ENCODE measurements at regions not wholly inside any gene's neighbourhood (a gene's known extent, or its start where the extent isn't known, plus 50 kb on each side); places are given as distances from the start of the nearest gene placed in this dataset.
"Not testable (repeated sequence)": the region's sequence is repeated elsewhere in the genome, so short reads cannot be mapped to it uniquely, and the experiment has no call there.

- Mint-ChIP-seq H3K4me3 (no peak overlapping the region), H3K27me3 (peaks cover 0 to 6% of the 10 kb centered on the region in 2 donors), H3K36me3 (no peaks in the 10 kb centered on the region), H3K4me1 (no peaks in the 10 kb centered on the region), H3K9me3 (no peaks in the 10 kb centered on the region), H3K27ac (no peak overlapping the region)
- DNase-seq (no peak), ATAC-seq (replicated peaks in 1 of 4) (no peak)
- no peak overlapping the region for H3K4me3 ChIP-seq (ENCODE audit: control insufficient read depth in 1 of 2, extremely low read depth in 1 of 2, low read length in 1 of 2)
- no peaks in the 10 kb centered on the region for H3K4me1 ChIP-seq (ENCODE audit: control insufficient read depth in 1 of 2, extremely low read depth in 1 of 2, insufficient read depth in 2 of 2, low read length in 2 of 2)
- H3K9me3 ChIP-seq: no peaks in the 10 kb centered on the region
- CTCF ChIA-PET: interaction anchor here in 1 of 2 donors (0.6 kb wide), 1 partner anchor 87 kb away, joined by 3 read pairs; no protein-coding TSS in a partner anchor
- WGBS (ENCODE audit: insufficient coverage): 47% methylated on average over 5 of the region's 7 CpGs
- H3K36me3 ChIP-seq (ENCODE audit: control insufficient read depth in 2 of 2, extremely low read depth in 1 of 2, insufficient read depth in 1 of 2, low read length in 1 of 2): no peaks in the 10 kb centered on the region
- H3K27me3 ChIP-seq (replicated peaks in 1 of 2; ENCODE audit: control insufficient read depth in 2 of 2, extremely low read depth in 1 of 2, insufficient read depth in 2 of 2, low read length in 1 of 2): peaks cover 0 to 3% of the 10 kb centered on the region in 2 experiments
- no peak overlapping the region for H3K27ac ChIP-seq (ENCODE audit: low read length)
- POLR2A ChIA-PET: no interaction called here
These were observed 131.0 kb upstream of the LDB2 start for GRCh38 chr4:17029432-17029831.

- no peak overlapping the region for H3K4me3 ChIP-seq (ENCODE audit: control insufficient read depth in 1 of 2, extremely low read depth in 1 of 2, low read length in 1 of 2)
- H3K36me3 ChIP-seq (ENCODE audit: control insufficient read depth in 2 of 2, extremely low read depth in 1 of 2, insufficient read depth in 1 of 2, low read length in 1 of 2): no peaks in the 10 kb centered on the region
- no peaks in the 10 kb centered on the region for H3K9me3 ChIP-seq
- Mint-ChIP-seq H3K4me1 (no peaks in the 10 kb centered on the region), H3K36me3 (no peaks in the 10 kb centered on the region), H3K27me3 (peaks cover 0 to 9% of the 10 kb centered on the region in 2 donors), H3K4me3 (no peak overlapping the region), H3K27ac (no peak overlapping the region), H3K9me3 (no peaks in the 10 kb centered on the region)
- ChIA-PET CTCF (no interaction called here), POLR2A (no interaction called here)
- H3K4me1 ChIP-seq (ENCODE audit: control insufficient read depth in 1 of 2, extremely low read depth in 1 of 2, insufficient read depth in 2 of 2, low read length in 2 of 2): no peaks in the 10 kb centered on the region
- no peak for ATAC-seq (replicated peaks in 1 of 4)
- H3K27ac ChIP-seq (ENCODE audit: low read length): no peak overlapping the region
- no peak for DNase-seq
- WGBS (ENCODE audit: insufficient coverage): 94% methylated on average over 6 of the region's 6 CpGs
- H3K27me3 ChIP-seq (replicated peaks in 1 of 2; ENCODE audit: control insufficient read depth in 2 of 2, extremely low read depth in 1 of 2, insufficient read depth in 2 of 2, low read length in 1 of 2): peaks cover 0 to 5% of the 10 kb centered on the region in 2 experiments
These were observed 129.1 kb upstream of the LDB2 start for GRCh38 chr4:17027495-17027894.

- Histone ChIP-seq H3K36me3 (ENCODE audit: control insufficient read depth in 2 of 2, extremely low read depth in 1 of 2, insufficient read depth in 1 of 2, low read length in 1 of 2) (no peaks in the 10 kb centered on the region), H3K4me3 (ENCODE audit: control insufficient read depth in 1 of 2, extremely low read depth in 1 of 2, low read length in 1 of 2) (no peak overlapping the region), H3K9me3 (no peaks in the 10 kb centered on the region), H3K4me1 (ENCODE audit: control insufficient read depth in 1 of 2, extremely low read depth in 1 of 2, insufficient read depth in 2 of 2, low read length in 2 of 2) (no peaks in the 10 kb centered on the region), H3K27ac (ENCODE audit: low read length) (no peak overlapping the region), H3K27me3 (replicated peaks in 1 of 2; ENCODE audit: control insufficient read depth in 2 of 2, extremely low read depth in 1 of 2, insufficient read depth in 2 of 2, low read length in 1 of 2) (peaks cover 0 to 5% of the 10 kb centered on the region in 2 experiments)
- ChIA-PET CTCF (no interaction called here), POLR2A (no interaction called here)
- Mint-ChIP-seq H3K36me3 (no peaks in the 10 kb centered on the region), H3K9me3 (no peaks in the 10 kb centered on the region), H3K4me1 (no peaks in the 10 kb centered on the region), H3K27me3 (peaks cover 2 to 25% of the 10 kb centered on the region in 2 donors), H3K4me3 (no peak overlapping the region), H3K27ac (no peak overlapping the region)
- DNase-seq (no peak), ATAC-seq (replicated peaks in 1 of 4) (no peak)
- WGBS (ENCODE audit: insufficient coverage): 67% methylated on average over 1 of the region's 1 CpG
These were observed 126.0 kb upstream of the LDB2 start for GRCh38 chr4:17024425-17024824.

- no peak overlapping the region for H3K4me3 ChIP-seq (ENCODE audit: control insufficient read depth in 1 of 2, extremely low read depth in 1 of 2, low read length in 1 of 2)
- POLR2A ChIA-PET: no interaction called here
- CTCF ChIA-PET: no interaction called here
- H3K27me3 Mint-ChIP-seq: peaks cover 2 to 22% of the 10 kb centered on the region in 2 donors
- H3K27ac Mint-ChIP-seq: no peak overlapping the region
- ATAC-seq (replicated peaks in 1 of 4): no peak
- no peaks in the 10 kb centered on the region for H3K4me1 Mint-ChIP-seq
- no peaks in the 10 kb centered on the region for H3K4me1 ChIP-seq (ENCODE audit: control insufficient read depth in 1 of 2, extremely low read depth in 1 of 2, insufficient read depth in 2 of 2, low read length in 2 of 2)
- DNase-seq: no peak
- H3K9me3 Mint-ChIP-seq: no peaks in the 10 kb centered on the region
- H3K4me3 Mint-ChIP-seq: no peak overlapping the region
- H3K36me3 Mint-ChIP-seq: no peaks in the 10 kb centered on the region
- no peaks in the 10 kb centered on the region for H3K36me3 ChIP-seq (ENCODE audit: control insufficient read depth in 2 of 2, extremely low read depth in 1 of 2, insufficient read depth in 1 of 2, low read length in 1 of 2)
- no peak overlapping the region for H3K27ac ChIP-seq (ENCODE audit: low read length)
- 68% methylated on average over 4 of the region's 4 CpGs for WGBS (ENCODE audit: insufficient coverage)
- H3K27me3 ChIP-seq (replicated peaks in 1 of 2; ENCODE audit: control insufficient read depth in 2 of 2, extremely low read depth in 1 of 2, insufficient read depth in 2 of 2, low read length in 1 of 2): peaks cover 0 to 2% of the 10 kb centered on the region in 2 experiments
- H3K9me3 ChIP-seq: no peaks in the 10 kb centered on the region
These were observed 122.5 kb upstream of the LDB2 start for GRCh38 chr4:17020901-17021300.

GRCh38 chr4:17020451-17020850, 122.0 kb upstream of the LDB2 start:
- ATAC-seq (replicated peaks in 1 of 4) (no peak), DNase-seq (no peak)
- no CpG with 5 or more reads among the region's 1 CpG for WGBS (ENCODE audit: insufficient coverage)
- ChIA-PET POLR2A (no interaction called here), CTCF (no interaction called here)
- Mint-ChIP-seq H3K4me1 (no peaks in the 10 kb centered on the region), H3K27ac (no peak overlapping the region), H3K9me3 (no peaks in the 10 kb centered on the region), H3K36me3 (no peaks in the 10 kb centered on the region), H3K27me3 (peaks cover 2 to 22% of the 10 kb centered on the region in 2 donors), H3K4me3 (no peak overlapping the region)
- Histone ChIP-seq H3K27me3 (replicated peaks in 1 of 2; ENCODE audit: control insufficient read depth in 2 of 2, extremely low read depth in 1 of 2, insufficient read depth in 2 of 2, low read length in 1 of 2) (peaks cover 0 to 2% of the 10 kb centered on the region in 2 experiments), H3K9me3 (no peaks in the 10 kb centered on the region), H3K4me1 (ENCODE audit: control insufficient read depth in 1 of 2, extremely low read depth in 1 of 2, insufficient read depth in 2 of 2, low read length in 2 of 2) (no peaks in the 10 kb centered on the region), H3K36me3 (ENCODE audit: control insufficient read depth in 2 of 2, extremely low read depth in 1 of 2, insufficient read depth in 1 of 2, low read length in 1 of 2) (no peaks in the 10 kb centered on the region), H3K4me3 (ENCODE audit: control insufficient read depth in 1 of 2, extremely low read depth in 1 of 2, low read length in 1 of 2) (no peak overlapping the region), H3K27ac (ENCODE audit: low read length) (no peak overlapping the region)

GRCh38 chr4:17018621-17019020, 120.2 kb upstream of the LDB2 start:
- ATAC-seq (replicated peaks in 1 of 4); H3K4me1 ChIP-seq (ENCODE audit: control insufficient read depth in 1 of 2, extremely low read depth in 1 of 2, insufficient read depth in 2 of 2, low read length in 2 of 2); H3K4me3 Mint-ChIP-seq; H3K27me3 ChIP-seq (replicated peaks in 1 of 2; ENCODE audit: control insufficient read depth in 2 of 2, extremely low read depth in 1 of 2, insufficient read depth in 2 of 2, low read length in 1 of 2); H3K27ac Mint-ChIP-seq; H3K36me3 Mint-ChIP-seq; H3K9me3 ChIP-seq; H3K36me3 ChIP-seq (ENCODE audit: control insufficient read depth in 2 of 2, extremely low read depth in 1 of 2, insufficient read depth in 1 of 2, low read length in 1 of 2); DNase-seq; H3K4me3 ChIP-seq (ENCODE audit: control insufficient read depth in 1 of 2, extremely low read depth in 1 of 2, low read length in 1 of 2); H3K9me3 Mint-ChIP-seq; H3K27ac ChIP-seq (ENCODE audit: low read length); H3K4me1 Mint-ChIP-seq; CTCF ChIA-PET; POLR2A ChIA-PET: not testable (repeated sequence)
- WGBS (ENCODE audit: insufficient coverage): no CpG with 5 or more reads among the region's 1 CpG
- H3K27me3 Mint-ChIP-seq: peaks cover 2 to 20% of the 10 kb centered on the region in 2 donors

- WGBS (ENCODE audit: insufficient coverage): 74% methylated on average over 3 of the region's 3 CpGs
- Histone ChIP-seq H3K9me3 (no peaks in the 10 kb centered on the region), H3K4me3 (ENCODE audit: control insufficient read depth in 1 of 2, extremely low read depth in 1 of 2, low read length in 1 of 2) (no peak overlapping the region), H3K27me3 (replicated peaks in 1 of 2; ENCODE audit: control insufficient read depth in 2 of 2, extremely low read depth in 1 of 2, insufficient read depth in 2 of 2, low read length in 1 of 2) (peaks cover 0 to 2% of the 10 kb centered on the region in 2 experiments), H3K36me3 (ENCODE audit: control insufficient read depth in 2 of 2, extremely low read depth in 1 of 2, insufficient read depth in 1 of 2, low read length in 1 of 2) (no peaks in the 10 kb centered on the region), H3K27ac (ENCODE audit: low read length) (no peak overlapping the region), H3K4me1 (ENCODE audit: control insufficient read depth in 1 of 2, extremely low read depth in 1 of 2, insufficient read depth in 2 of 2, low read length in 2 of 2) (no peaks in the 10 kb centered on the region)
- no peaks in the 10 kb centered on the region for H3K9me3 Mint-ChIP-seq
- no peaks in the 10 kb centered on the region for H3K4me1 Mint-ChIP-seq
- H3K27ac Mint-ChIP-seq: no peak overlapping the region
- CTCF ChIA-PET: interaction anchor here in 1 of 2 donors (0.7 kb wide), 1 partner anchor 430 kb away, joined by 3 read pairs; no protein-coding TSS in a partner anchor
- no peak overlapping the region for H3K4me3 Mint-ChIP-seq
- no peaks in the 10 kb centered on the region for H3K36me3 Mint-ChIP-seq
- H3K27me3 Mint-ChIP-seq: peaks cover 2 to 19% of the 10 kb centered on the region in 2 donors
- ATAC-seq (replicated peaks in 1 of 4) (no peak), DNase-seq (no peak)
- POLR2A ChIA-PET: no interaction called here
These were observed 119.6 kb upstream of the LDB2 start for GRCh38 chr4:17018013-17018412.
